ENCODE measurements at regions not wholly inside any gene's neighbourhood (a gene's known extent, or its start where the extent isn't known, plus 50 kb on each side); places are given as distances from the start of the nearest gene placed in this dataset.

GRCh38 chr9:84598921-84599636 is 70.5 kb upstream of the NTRK2 start:
- Mint-ChIP-seq H3K27ac (no peak overlapping the region), H3K4me3 (no peak overlapping the region), H3K9me3 (peaks cover 0 to 7% (median under 1%) of the 10 kb centered on the region in 8 donors), H3K36me3 (no peaks in the 10 kb centered on the region), H3K27me3 (peaks cover 0 to 1% of the 10 kb centered on the region in 2 donors), H3K4me1 (peaks cover 0 to 5% (median 4%) of the 10 kb centered on the region in 4 donors)
- no peaks in the 10 kb centered on the region for H3K36me3 ChIP-seq (ENCODE audit: insufficient read depth, low read length)
- H3K4me3 ChIP-seq (ENCODE audit: low read length in 2 of 2) = no peak overlapping the region
- intact Hi-C loops (cut with micrococcal nuclease) = no loop called here
- H3K4me1 ChIP-seq (ENCODE audit: insufficient read depth, low read length) = no peaks in the 10 kb centered on the region
- no peak for DNase-seq
- H3K27ac ChIP-seq (ENCODE audit: low read depth, low read length) = no peak overlapping the region
- CTCF ChIA-PET (ENCODE audit: partially characterized antibody) = no interaction called here
- POLR2A ChIA-PET (ENCODE audit: partially characterized antibody) = no interaction called here
- H3K27me3 ChIP-seq (ENCODE audit: insufficient read depth, low read length) = no peaks in the 10 kb centered on the region
- no peaks in the 10 kb centered on the region for H3K9me3 ChIP-seq (ENCODE audit: control insufficient read depth in 1 of 2, low read length in 2 of 2)

DNA sequence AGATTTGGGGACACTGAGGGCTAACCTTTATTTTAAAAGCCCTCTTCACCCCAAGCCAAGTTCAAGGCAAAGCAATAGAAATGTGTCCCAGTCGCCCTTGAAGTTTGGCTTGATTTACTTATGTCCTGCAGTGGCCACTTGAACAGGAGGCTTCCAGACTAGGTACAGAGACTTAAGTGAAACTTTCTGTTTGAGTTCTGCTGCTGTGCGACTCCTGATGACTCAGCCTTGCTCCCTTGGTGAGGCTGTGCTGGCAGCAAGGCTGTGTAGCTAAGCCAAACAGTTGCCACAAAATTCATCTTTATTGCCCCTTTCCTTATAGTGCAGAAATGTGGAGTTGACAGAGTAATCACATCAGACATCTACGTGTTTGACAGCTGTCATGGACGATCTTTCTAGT is 68.8 kb upstream of the NTRK2 start:
- no peak overlapping the region for H3K4me3 ChIP-seq (ENCODE audit: low read length in 2 of 2)
- peaks cover 0 to 5% (median 4%) of the 10 kb centered on the region in 4 donors for H3K4me1 Mint-ChIP-seq
- intact Hi-C loops (cut with micrococcal nuclease) = no loop called here
- H3K9me3 ChIP-seq (ENCODE audit: control insufficient read depth in 1 of 2, low read length in 2 of 2) = no peaks in the 10 kb centered on the region
- no peaks in the 10 kb centered on the region for H3K36me3 Mint-ChIP-seq
- peaks cover 0 to 7% (median 2%) of the 10 kb centered on the region in 8 donors for H3K9me3 Mint-ChIP-seq
- H3K4me3 Mint-ChIP-seq = no peak overlapping the region
- ChIA-PET CTCF (ENCODE audit: partially characterized antibody) (no interaction called here), POLR2A (ENCODE audit: partially characterized antibody) (no interaction called here)
- H3K27ac Mint-ChIP-seq = no peak overlapping the region
- no peaks in the 10 kb centered on the region for H3K36me3 ChIP-seq (ENCODE audit: insufficient read depth, low read length)
- H3K27me3 Mint-ChIP-seq = peaks cover 1 to 2% of the 10 kb centered on the region in 2 donors
- no peak overlapping the region for H3K27ac ChIP-seq (ENCODE audit: low read depth, low read length)
- H3K4me1 ChIP-seq (ENCODE audit: insufficient read depth, low read length) = no peaks in the 10 kb centered on the region
- no peaks in the 10 kb centered on the region for H3K27me3 ChIP-seq (ENCODE audit: insufficient read depth, low read length)
- no peak for DNase-seq

DNA sequence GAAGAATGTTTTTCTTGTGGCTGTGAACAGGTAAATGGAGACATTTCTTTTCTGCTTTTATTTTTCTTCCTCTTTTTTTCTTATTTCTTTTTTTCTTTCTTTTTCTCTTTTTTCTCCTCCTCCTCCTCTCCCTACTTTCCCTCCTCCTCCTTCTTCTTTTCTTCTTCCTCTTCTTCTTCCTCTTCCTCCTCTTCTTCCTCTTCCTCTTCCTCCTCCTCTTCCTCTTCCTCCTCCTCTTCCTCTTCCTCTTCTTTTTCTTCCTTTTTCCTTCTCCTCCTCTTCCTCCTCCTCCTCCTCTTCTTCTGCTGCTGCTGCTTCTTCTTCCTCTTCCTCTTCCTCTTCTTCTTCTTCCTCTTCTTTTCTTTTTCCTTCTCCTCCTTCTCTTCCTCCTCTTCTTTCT is 65.3 kb upstream of the NTRK2 start:
- no peak overlapping the region for H3K27ac ChIP-seq (ENCODE audit: low read depth, low read length)
- intact Hi-C loops (cut with micrococcal nuclease) = no loop called here
- ChIA-PET CTCF (ENCODE audit: partially characterized antibody) (no interaction called here), POLR2A (ENCODE audit: partially characterized antibody) (no interaction called here)
- H3K27me3 Mint-ChIP-seq = peaks cover 1 to 2% of the 10 kb centered on the region in 2 donors
- H3K27me3 ChIP-seq (ENCODE audit: insufficient read depth, low read length) = no peaks in the 10 kb centered on the region
- no peak overlapping the region for H3K27ac Mint-ChIP-seq
- H3K4me3 ChIP-seq (ENCODE audit: low read length in 2 of 2) = no peak overlapping the region
- peaks cover 0 to 4% (median 2%) of the 10 kb centered on the region in 8 donors for H3K9me3 Mint-ChIP-seq
- DNase-seq = no peak
- H3K9me3 ChIP-seq (ENCODE audit: control insufficient read depth in 1 of 2, low read length in 2 of 2) = no peaks in the 10 kb centered on the region
- H3K4me3 Mint-ChIP-seq = no peak overlapping the region
- H3K4me1 ChIP-seq (ENCODE audit: insufficient read depth, low read length) = no peaks in the 10 kb centered on the region
- H3K36me3 Mint-ChIP-seq = no peaks in the 10 kb centered on the region
- H3K4me1 Mint-ChIP-seq = no peaks in the 10 kb centered on the region
- H3K36me3 ChIP-seq (ENCODE audit: insufficient read depth, low read length) = no peaks in the 10 kb centered on the region

DNA sequence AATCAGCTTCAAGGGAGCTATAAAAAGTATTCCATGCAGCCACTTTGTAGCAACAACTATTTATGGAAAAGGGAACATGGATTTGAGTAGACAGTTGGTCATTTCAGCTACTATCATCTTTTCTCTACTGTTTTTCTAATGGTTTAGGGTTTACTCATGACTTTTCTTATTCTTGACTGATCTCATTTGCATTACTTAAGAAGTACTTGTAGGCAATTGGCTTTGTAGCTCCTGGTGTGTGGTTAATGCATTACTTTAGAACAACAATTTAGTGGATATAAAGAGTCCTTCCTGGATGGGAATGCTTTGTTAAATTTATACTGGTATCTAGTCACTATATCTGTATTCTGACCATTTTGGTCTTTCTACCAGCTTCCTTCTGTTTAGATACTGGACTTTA is 59.8 kb upstream of the NTRK2 start:
- Histone ChIP-seq H3K27ac (ENCODE audit: low read depth, low read length) (no peak overlapping the region), H3K4me1 (ENCODE audit: insufficient read depth, low read length) (no peaks in the 10 kb centered on the region), H3K36me3 (ENCODE audit: insufficient read depth, low read length) (no peaks in the 10 kb centered on the region), H3K9me3 (ENCODE audit: control insufficient read depth in 1 of 2, low read length in 2 of 2) (no peaks in the 10 kb centered on the region), H3K27me3 (ENCODE audit: insufficient read depth, low read length) (no peaks in the 10 kb centered on the region), H3K4me3 (ENCODE audit: low read length in 2 of 2) (no peak overlapping the region)
- ChIA-PET CTCF (ENCODE audit: partially characterized antibody) (no interaction called here), POLR2A (ENCODE audit: partially characterized antibody) (no interaction called here)
- intact Hi-C loops (cut with micrococcal nuclease) = no loop called here
- no peak overlapping the region for H3K4me3 Mint-ChIP-seq
- peaks cover 0 to 11% (median 5%) of the 10 kb centered on the region in 8 donors for H3K9me3 Mint-ChIP-seq
- DNase-seq = no peak
- no peaks in the 10 kb centered on the region for H3K36me3 Mint-ChIP-seq
- H3K27ac Mint-ChIP-seq = no peak overlapping the region
- H3K4me1 Mint-ChIP-seq = no peaks in the 10 kb centered on the region
- H3K27me3 Mint-ChIP-seq = peaks cover 2% of the 10 kb centered on the region in 2 donors

DNA sequence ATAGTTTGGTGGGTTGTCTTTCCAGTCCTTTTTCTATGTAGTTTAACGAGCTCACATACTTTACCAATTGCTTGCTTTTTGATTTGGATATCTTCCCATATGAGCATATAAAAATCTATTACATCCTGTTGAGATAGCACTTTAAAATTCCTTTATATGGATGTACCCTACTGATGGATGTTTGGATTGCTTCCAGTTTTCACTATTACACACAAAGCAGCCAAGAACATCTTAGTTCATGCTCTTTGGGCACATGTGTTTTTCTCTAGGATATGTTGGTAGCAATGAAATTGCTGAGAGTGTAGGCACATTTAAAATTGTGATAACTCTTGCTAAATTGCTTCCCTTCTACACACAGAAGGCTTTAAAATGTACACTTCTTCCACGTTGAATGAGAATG is 56.1 kb upstream of the NTRK2 start:
- H3K4me3 ChIP-seq (ENCODE audit: low read length in 2 of 2) = no peak overlapping the region
- peaks cover 0 to 11% (median 5%) of the 10 kb centered on the region in 8 donors for H3K9me3 Mint-ChIP-seq
- H3K4me1 Mint-ChIP-seq = no peaks in the 10 kb centered on the region
- intact Hi-C loops (cut with micrococcal nuclease) = no loop called here
- H3K27ac Mint-ChIP-seq = no peak overlapping the region
- H3K9me3 ChIP-seq (ENCODE audit: control insufficient read depth in 1 of 2, low read length in 2 of 2) = no peaks in the 10 kb centered on the region
- no peak overlapping the region for H3K27ac ChIP-seq (ENCODE audit: low read depth, low read length)
- H3K27me3 ChIP-seq (ENCODE audit: insufficient read depth, low read length) = no peaks in the 10 kb centered on the region
- H3K4me3 Mint-ChIP-seq = no peak overlapping the region
- no peaks in the 10 kb centered on the region for H3K4me1 ChIP-seq (ENCODE audit: insufficient read depth, low read length)
- H3K36me3 ChIP-seq (ENCODE audit: insufficient read depth, low read length) = no peaks in the 10 kb centered on the region
- CTCF ChIA-PET (ENCODE audit: partially characterized antibody) = no interaction called here
- POLR2A ChIA-PET (ENCODE audit: partially characterized antibody) = no interaction called here
- peaks cover 0 to 2% of the 10 kb centered on the region in 2 donors for H3K27me3 Mint-ChIP-seq
- DNase-seq = no peak
- no peaks in the 10 kb centered on the region for H3K36me3 Mint-ChIP-seq

GRCh38 chr9:84615544-84615943 is 54.0 kb upstream of the NTRK2 start:
- Histone ChIP-seq H3K4me3 (ENCODE audit: low read length in 2 of 2) (no peak overlapping the region), H3K36me3 (ENCODE audit: insufficient read depth, low read length) (no peaks in the 10 kb centered on the region), H3K27me3 (ENCODE audit: insufficient read depth, low read length) (no peaks in the 10 kb centered on the region), H3K9me3 (ENCODE audit: control insufficient read depth in 1 of 2, low read length in 2 of 2) (no peaks in the 10 kb centered on the region), H3K4me1 (ENCODE audit: insufficient read depth, low read length) (no peaks in the 10 kb centered on the region), H3K27ac (ENCODE audit: low read depth, low read length) (no peak overlapping the region)
- intact Hi-C loops (cut with micrococcal nuclease) = no loop called here
- ChIA-PET CTCF (ENCODE audit: partially characterized antibody) (no interaction called here), POLR2A (ENCODE audit: partially characterized antibody) (no interaction called here)
- Mint-ChIP-seq H3K27me3 (peaks cover 0 to 2% of the 10 kb centered on the region in 2 donors), H3K4me1 (no peaks in the 10 kb centered on the region), H3K27ac (no peak overlapping the region), H3K36me3 (no peaks in the 10 kb centered on the region), H3K4me3 (no peak overlapping the region), H3K9me3 (peaks cover 0 to 4% (median 0%) of the 10 kb centered on the region in 8 donors)
- no peak for DNase-seq

GRCh38 chr9:84617411-84618029 is 52.0 kb upstream of the NTRK2 start:
- no peak overlapping the region for H3K27ac Mint-ChIP-seq
- H3K36me3 Mint-ChIP-seq = no peaks in the 10 kb centered on the region
- no peaks in the 10 kb centered on the region for H3K9me3 Mint-ChIP-seq
- ChIA-PET POLR2A (ENCODE audit: partially characterized antibody) (no interaction called here), CTCF (ENCODE audit: partially characterized antibody) (no interaction called here)
- Histone ChIP-seq H3K36me3 (ENCODE audit: insufficient read depth, low read length) (no peaks in the 10 kb centered on the region), H3K4me3 (ENCODE audit: low read length in 2 of 2) (no peak overlapping the region), H3K9me3 (ENCODE audit: control insufficient read depth in 1 of 2, low read length in 2 of 2) (no peaks in the 10 kb centered on the region), H3K4me1 (ENCODE audit: insufficient read depth, low read length) (no peaks in the 10 kb centered on the region), H3K27me3 (ENCODE audit: insufficient read depth, low read length) (no peaks in the 10 kb centered on the region), H3K27ac (ENCODE audit: low read depth, low read length) (no peak overlapping the region)
- no peak overlapping the region for H3K4me3 Mint-ChIP-seq
- peaks cover 0 to 3% of the 10 kb centered on the region in 2 donors for H3K27me3 Mint-ChIP-seq
- intact Hi-C loops (cut with micrococcal nuclease) = no loop called here
- no peaks in the 10 kb centered on the region for H3K4me1 Mint-ChIP-seq
- no peak for DNase-seq
